Osteoblast (primary cell): ENCODE measurements at regions not wholly inside any gene's neighbourhood (a gene's known extent, or its start where the extent isn't known, plus 50 kb on each side); places are given as distances from the start of the nearest gene placed in this dataset.

ENCODE experiments used
- DNase-seq: peaks from one replicate; pipeline ENCODE4 v3.0.0; 2011; ENCODE audit warnings: low spot score, mixed read lengths; ENCODE audit not compliant: insufficient read length; ENCODE audit errors: missing footprints
- H2AFZ ChIP-seq: 2 replicates; pipeline ENCODE4 v1.6.0; 2011; ENCODE audit warnings: mild to moderate bottlenecking, low read length
- H3K27ac ChIP-seq: 2 replicates; pipeline ENCODE4 v1.5.1; 2011; ENCODE audit warnings: mild to moderate bottlenecking, low read depth, low read length, moderate library complexity
- H3K27me3 ChIP-seq: 2 replicates; pipeline ENCODE4 v1.6.0; 2012; ENCODE audit warnings: mild to moderate bottlenecking, control low read depth, inconsistent platforms, low read length, moderate library complexity; ENCODE audit not compliant: insufficient read depth
- H3K36me3 ChIP-seq: 2 replicates; pipeline ENCODE4 v1.5.1; 2011; ENCODE audit warnings: mild to moderate bottlenecking, low read length, control low read depth, moderate library complexity; ENCODE audit not compliant: insufficient read depth
- H3K4me1 ChIP-seq: 2 replicates; pipeline ENCODE4 v1.5.1; 2011; ENCODE audit warnings: mild to moderate bottlenecking, low read length, control low read depth, moderate library complexity; ENCODE audit not compliant: insufficient read depth
- H3K4me2 ChIP-seq: 2 replicates; pipeline ENCODE4 v1.6.0; 2011; ENCODE audit warnings: mild to moderate bottlenecking, low read length; ENCODE audit not compliant: insufficient read depth
- H3K4me3 ChIP-seq: fragments of 200-600 bp; sonication (generic); 3 replicates; pipeline ENCODE4 v1.5.1; 2012; ENCODE audit warnings: mild to moderate bottlenecking, low read length, inconsistent platforms; ENCODE audit not compliant: insufficient read depth
- H3K79me2 ChIP-seq: 2 replicates; pipeline ENCODE4 v1.6.0; 2012; ENCODE audit warnings: mild to moderate bottlenecking, low read length, control low read depth, inconsistent platforms; ENCODE audit not compliant: insufficient read depth
- H3K9me3 ChIP-seq: 2 replicates; pipeline ENCODE4 v1.5.1; 2011; ENCODE audit warnings: low read depth, low read length, control low read depth
- H4K20me1 ChIP-seq: 2 replicates; pipeline ENCODE4 v1.6.0; 2012; ENCODE audit warnings: mild to moderate bottlenecking, low read length, control low read depth; ENCODE audit not compliant: insufficient read depth
- CTCF ChIP-seq: IDR thresholded peaks from 2 replicates; pipeline ENCODE4 v1.5.1; 2011; ENCODE audit warnings: mild to moderate bottlenecking, low read depth, low read length, moderate library complexity; ENCODE audit errors: extremely low read depth

GRCh38 chr2:146652311-146652710, 1192.5 kb upstream of the ACVR2A start:
- Histone ChIP-seq H3K36me3 (no peaks in the 10 kb centered on the region), H2AFZ (peak overlapping the region; percentile 20)
- no peak for DNase-seq

GRCh38 chr2:146651361-146651760, 1193.5 kb upstream of the ACVR2A start:
- H3K4me1 ChIP-seq, result no peaks in the 10 kb centered on the region
- H3K4me2 ChIP-seq, result no peak overlapping the region
- no peak for DNase-seq
- H3K4me3 ChIP-seq, result no peak overlapping the region
- H3K27me3 ChIP-seq, result no peaks in the 10 kb centered on the region
- H3K27ac ChIP-seq, result no peak overlapping the region
- no peaks in the 10 kb centered on the region for H4K20me1 ChIP-seq
- no peaks in the 10 kb centered on the region for H3K79me2 ChIP-seq
- H2AFZ ChIP-seq, result no peak overlapping the region
- no peaks in the 10 kb centered on the region for H3K9me3 ChIP-seq
- TF ChIP-seq CTCF, result no peak
- no peaks in the 10 kb centered on the region for H3K36me3 ChIP-seq

More at GRCh38 chr2:146652311-146652710, 1192.5 kb upstream of the ACVR2A start:
- Histone ChIP-seq H3K4me3 (no peak overlapping the region), H4K20me1 (no peaks in the 10 kb centered on the region), H3K27me3 (no peaks in the 10 kb centered on the region), H3K79me2 (no peaks in the 10 kb centered on the region), H3K9me3 (no peaks in the 10 kb centered on the region), H3K4me1 (no peaks in the 10 kb centered on the region), H3K27ac (no peak overlapping the region), H3K4me2 (no peak overlapping the region)
- TF ChIP-seq CTCF, result no peak

- DNase-seq, result no peak
- Histone ChIP-seq H2AFZ (no peak overlapping the region), H3K4me1 (no peaks in the 10 kb centered on the region), H3K79me2 (no peaks in the 10 kb centered on the region), H3K4me3 (no peak overlapping the region), H3K27ac (no peak overlapping the region), H3K9me3 (no peaks in the 10 kb centered on the region), H4K20me1 (no peaks in the 10 kb centered on the region), H3K4me2 (no peak overlapping the region), H3K36me3 (no peaks in the 10 kb centered on the region), H3K27me3 (no peaks in the 10 kb centered on the region)
- TF ChIP-seq CTCF, result no peak
Measured at GRCh38 chr2:146642066-146642465, 1202.8 kb upstream of the ACVR2A start.

- Histone ChIP-seq H3K9me3 (no peaks in the 10 kb centered on the region), H4K20me1 (no peaks in the 10 kb centered on the region), H3K79me2 (no peaks in the 10 kb centered on the region), H3K27me3 (no peaks in the 10 kb centered on the region), H3K27ac (no peak overlapping the region), H3K4me3 (no peak overlapping the region), H3K4me2 (peak overlapping the region; percentile 33), H3K4me1 (peaks cover 10% of the 10 kb centered on the region), H2AFZ (no peak overlapping the region), H3K36me3 (no peaks in the 10 kb centered on the region)
- TF ChIP-seq CTCF, result no peak
- DNase-seq, result peak; percentile 17
Measured at GRCh38 chr2:146634230-146635097, 1210.4 kb upstream of the ACVR2A start.
